Naive thymus-derived CD4-positive, alpha-beta T cell (primary cell): ENCODE measurements at regions not wholly inside any gene's neighbourhood (a gene's known extent, or its start where the extent isn't known, plus 50 kb on each side); places are given as distances from the start of the nearest gene placed in this dataset.
"Not testable (repeated sequence)": the region's sequence is repeated elsewhere in the genome, so short reads cannot be mapped to it uniquely, and the experiment has no call there.

Source experiments
- ATAC-seq: fragments of 150-1000 bp; cut with Tn5 transposase; 2 replicates; pipeline ENCODE4 v1.10.0; 2021; ENCODE audit warnings: mild to moderate bottlenecking, moderate library complexity
- CTCF ChIA-PET: fragments of 350-600 bp; sonication (Branson Sonifier 250); formaldehyde crosslinking; loops from one replicate; lab custom pipeline; 2021; ENCODE audit warnings: antibody characterized with exemption; lab: Charles Lee
- POLR2A ChIA-PET: fragments of 350-600 bp; sonication (Branson Sonifier 250); formaldehyde crosslinking; loops from one replicate; lab custom pipeline; 2021; ENCODE audit warnings: antibody characterized with exemption, inconsistent platforms; lab: Charles Lee
- DNase-seq, 9 donors: peaks; one replicate each; pipeline versions ENCODE4 v3.0.0 to v3.0.0-alpha.2; 2020 to 2022; ENCODE audit warnings: mixed read lengths in 1 of 9
- H3K27ac ChIP-seq: one replicate; pipeline ENCODE4 v1.7.0; 2013; ENCODE audit warnings: mild to moderate bottlenecking, low read depth, low read length, moderate library complexity
- H3K27me3 ChIP-seq, 2 donors: one replicate each; pipeline ENCODE4 v1.7.0; 2013; ENCODE audit warnings: low read length in 2 of 2, mild to moderate bottlenecking in 2 of 2, moderate library complexity in 2 of 2; ENCODE audit not compliant: control insufficient read depth in 2 of 2, insufficient read depth in 2 of 2
- H3K36me3 ChIP-seq, 3 experiments: 1 replicate in 2 of 3; 2 replicates in 1 of 3; pipeline ENCODE4 v1.7.0; 2013; ENCODE audit warnings: low read length in 3 of 3, mild to moderate bottlenecking in 3 of 3, moderate library complexity in 1 of 3; ENCODE audit not compliant: insufficient read depth in 3 of 3, control insufficient read depth in 2 of 3
- H3K4me1 ChIP-seq, 2 donors: one replicate each; pipeline ENCODE4 v1.7.0; 2013; ENCODE audit warnings: low read length in 2 of 2, mild to moderate bottlenecking in 2 of 2, moderate library complexity in 1 of 2; ENCODE audit not compliant: control insufficient read depth in 2 of 2, insufficient read depth in 2 of 2
- H3K4me3 ChIP-seq: 2 replicates; pipeline ENCODE4 v1.7.0; 2013; ENCODE audit warnings: mild to moderate bottlenecking, low read length
- H3K9me3 ChIP-seq, 3 experiments: 1 replicate in 2 of 3; 2 replicates in 1 of 3; pipeline ENCODE4 v1.7.0; 2013; ENCODE audit warnings: low read length in 3 of 3; ENCODE audit not compliant: control insufficient read depth in 2 of 3
- H3K27ac Mint-ChIP-seq, 9 donors: one replicate each; pipeline ENCODE4 v1.8.0; 2020 to 2022; ENCODE audit warnings: mixed read lengths in 9 of 9, mild to moderate bottlenecking in 8 of 9, moderate library complexity in 5 of 9, inconsistent platforms in 2 of 9
- H3K27me3 Mint-ChIP-seq, 5 donors: one replicate each; pipeline ENCODE4 v1.8.0; 2021 to 2022; ENCODE audit warnings: mixed read lengths in 5 of 5, mild to moderate bottlenecking in 1 of 5
- H3K36me3 Mint-ChIP-seq, 5 donors: one replicate each; pipeline ENCODE4 v1.8.0; 2020 to 2022; ENCODE audit warnings: mixed read lengths in 5 of 5, mild to moderate bottlenecking in 3 of 5, inconsistent platforms in 1 of 5
- H3K4me1 Mint-ChIP-seq, 7 donors: one replicate each; pipeline ENCODE4 v1.8.0; 2020 to 2022; ENCODE audit warnings: mixed read lengths in 7 of 7, mild to moderate bottlenecking in 3 of 7, inconsistent platforms in 1 of 7
- H3K4me3 Mint-ChIP-seq, 10 donors: one replicate each; pipeline ENCODE4 v1.8.0; 2020 to 2022; ENCODE audit warnings: mild to moderate bottlenecking in 10 of 10, mixed read lengths in 10 of 10, moderate library complexity in 6 of 10, inconsistent platforms in 2 of 10
- H3K9me3 Mint-ChIP-seq, 11 donors: one replicate each; pipeline ENCODE4 v1.8.0; 2020 to 2022; ENCODE audit warnings: mixed read lengths in 11 of 11, mild to moderate bottlenecking in 4 of 11, inconsistent platforms in 1 of 11, moderate library complexity in 1 of 11
- intact Hi-C, 2 donors: fragments of 100-400 bp; cut with micrococcal nuclease; formaldehyde crosslinking; loops; one replicate each; pipeline ENCODE4 v1.15.1; 2023

- H3K36me3 Mint-ChIP-seq = peaks cover 4 to 20% (median 14%) of the 10 kb centered on the region in 5 donors
- peaks cover 0 to 18% (median 0%) of the 10 kb centered on the region in 3 experiments for H3K9me3 ChIP-seq
- H3K4me3 Mint-ChIP-seq, H3K36me3 ChIP-seq, DNase-seq, ATAC-seq, intact Hi-C loops, H3K27me3 Mint-ChIP-seq, H3K27ac Mint-ChIP-seq, H3K27ac ChIP-seq, H3K4me1 ChIP-seq, H3K27me3 ChIP-seq, CTCF ChIA-PET, POLR2A ChIA-PET, H3K4me3 ChIP-seq: not testable (repeated sequence)
- peaks cover 0 to 11% (median 0%) of the 10 kb centered on the region in 7 donors for H3K4me1 Mint-ChIP-seq
- H3K9me3 Mint-ChIP-seq = peaks cover 20 to 67% (median 35%) of the 10 kb centered on the region in 11 donors
Observed at GRCh38 chr22:11051401-11052112, 4476.4 kb upstream of the OR11H1 start.

DNA sequence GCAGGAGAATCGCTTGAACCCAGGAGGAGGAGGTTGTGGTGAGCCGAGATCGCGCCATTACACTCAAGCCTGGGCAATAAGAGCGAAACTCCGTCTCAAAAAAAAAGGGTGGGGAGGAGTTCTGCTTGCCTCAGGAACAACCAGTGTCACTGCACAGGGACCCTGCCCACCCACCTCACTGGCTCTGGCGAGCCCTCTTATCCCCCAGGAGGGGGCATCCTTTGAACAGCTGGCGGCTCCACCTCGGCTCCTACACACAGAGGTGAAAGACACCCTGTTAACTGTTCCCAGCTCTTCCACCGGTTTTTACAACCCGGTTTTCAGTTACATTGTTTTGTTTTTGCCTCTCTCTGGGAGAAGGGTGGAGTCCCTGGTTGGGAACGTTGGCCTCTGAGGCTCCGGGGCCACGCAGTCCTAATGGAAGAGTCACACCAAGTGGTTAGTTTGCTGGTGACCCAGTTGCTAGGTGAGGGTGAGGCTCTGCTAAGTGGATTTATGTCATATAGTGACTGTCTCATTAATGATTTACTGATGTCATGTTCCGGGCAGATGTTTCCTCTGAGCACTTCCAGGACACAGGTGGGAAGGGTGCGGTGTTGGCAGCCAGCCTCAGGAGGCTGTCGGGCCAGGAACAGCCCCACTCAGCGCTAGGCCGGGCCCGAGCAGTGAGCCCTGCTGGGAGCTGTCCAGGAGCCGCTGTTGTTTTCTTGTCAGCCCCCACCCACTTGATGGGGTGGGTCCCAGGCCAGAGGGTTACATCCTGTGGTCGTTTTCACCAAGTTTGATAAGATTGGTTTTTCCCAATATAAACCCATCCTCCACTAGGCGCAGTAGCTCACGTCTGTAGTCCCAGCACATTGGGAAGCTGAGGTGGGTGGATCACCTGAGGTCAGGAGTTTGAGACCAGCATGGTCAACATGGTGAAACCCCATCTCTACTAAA lies 4474.3 kb upstream of the OR11H1 start:
- H3K27ac ChIP-seq, POLR2A ChIA-PET, H3K27me3 ChIP-seq, intact Hi-C loops, CTCF ChIA-PET, H3K27ac Mint-ChIP-seq, H3K36me3 ChIP-seq, H3K4me3 Mint-ChIP-seq, H3K4me1 ChIP-seq, DNase-seq, H3K27me3 Mint-ChIP-seq, H3K4me3 ChIP-seq, ATAC-seq: not testable (repeated sequence)
- Mint-ChIP-seq H3K4me1 (peaks cover 0 to 10% (median 0%) of the 10 kb centered on the region in 7 donors), H3K9me3 (peaks cover 16 to 74% (median 39%) of the 10 kb centered on the region in 11 donors), H3K36me3 (peaks cover 8 to 23% (median 14%) of the 10 kb centered on the region in 5 donors)
- peaks cover 0 to 30% (median 0%) of the 10 kb centered on the region in 3 experiments for H3K9me3 ChIP-seq

DNA sequence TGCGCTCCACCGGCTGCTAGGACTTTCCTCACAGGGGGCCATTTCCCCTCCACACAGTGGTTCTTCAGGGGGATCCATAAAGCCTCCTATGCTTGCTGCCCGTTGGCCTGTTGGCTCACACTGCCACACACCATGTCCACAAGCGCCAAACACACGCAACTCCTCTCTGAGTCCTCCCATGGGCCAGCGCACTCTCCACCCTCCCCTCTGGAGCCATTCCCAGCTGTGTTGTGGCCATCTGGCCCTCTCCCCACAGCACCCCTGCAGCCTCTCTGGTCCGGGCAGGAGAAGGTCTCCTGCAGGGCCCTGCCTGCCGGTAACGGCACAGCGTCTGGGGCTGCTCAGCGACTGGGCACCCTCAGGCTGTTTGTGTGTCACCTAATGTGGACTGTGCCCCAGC lies 4473.3 kb upstream of the OR11H1 start:
- H3K27ac Mint-ChIP-seq, H3K27ac ChIP-seq, H3K4me3 ChIP-seq, H3K4me1 ChIP-seq, DNase-seq, H3K36me3 ChIP-seq, H3K4me3 Mint-ChIP-seq, POLR2A ChIA-PET, H3K4me1 Mint-ChIP-seq, H3K27me3 ChIP-seq, intact Hi-C loops, CTCF ChIA-PET, H3K27me3 Mint-ChIP-seq: not testable (repeated sequence)
- H3K9me3 ChIP-seq = peaks cover 0 to 30% (median 0%) of the 10 kb centered on the region in 3 experiments
- Mint-ChIP-seq H3K36me3 (peaks cover 8 to 14% (median 10%) of the 10 kb centered on the region in 5 donors), H3K9me3 (peaks cover 11 to 72% (median 35%) of the 10 kb centered on the region in 11 donors)
- peak; percentile 8 for ATAC-seq

DNA sequence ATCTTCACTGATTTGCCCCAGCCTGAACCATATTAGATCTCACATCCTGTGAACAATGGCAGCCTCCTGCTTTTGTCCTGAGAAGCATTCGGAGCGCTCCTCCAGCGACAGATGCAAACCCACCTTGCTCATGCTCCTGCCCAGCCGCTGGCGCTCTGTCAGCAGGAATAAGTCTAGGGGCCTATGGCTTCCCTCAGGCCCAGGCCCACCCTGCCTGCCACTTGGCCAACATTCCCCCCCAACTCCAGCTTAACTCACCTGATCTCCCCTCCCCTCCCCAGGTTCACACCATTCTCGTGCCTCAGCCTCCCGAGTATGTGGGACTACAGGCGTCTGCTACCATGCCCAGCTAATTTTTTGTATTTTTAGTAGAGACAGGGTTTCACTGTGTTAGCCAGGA lies 4472.8 kb upstream of the OR11H1 start:
- CTCF ChIA-PET, intact Hi-C loops, H3K4me3 ChIP-seq, POLR2A ChIA-PET, H3K36me3 ChIP-seq, H3K27ac ChIP-seq, H3K4me1 Mint-ChIP-seq, H3K4me1 ChIP-seq, H3K4me3 Mint-ChIP-seq, H3K27me3 ChIP-seq, DNase-seq, H3K27ac Mint-ChIP-seq, H3K27me3 Mint-ChIP-seq: not testable (repeated sequence)
- peaks cover 0 to 30% (median 0%) of the 10 kb centered on the region in 3 experiments for H3K9me3 ChIP-seq
- H3K9me3 Mint-ChIP-seq = peaks cover 11 to 74% (median 35%) of the 10 kb centered on the region in 11 donors
- ATAC-seq = peak; percentile 7
- peaks cover 8 to 14% (median 10%) of the 10 kb centered on the region in 5 donors for H3K36me3 Mint-ChIP-seq

- H3K27me3 ChIP-seq, intact Hi-C loops, H3K36me3 ChIP-seq, H3K4me1 Mint-ChIP-seq, ATAC-seq, H3K4me1 ChIP-seq, H3K4me3 ChIP-seq, H3K27me3 Mint-ChIP-seq, H3K4me3 Mint-ChIP-seq, H3K27ac Mint-ChIP-seq, POLR2A ChIA-PET, H3K27ac ChIP-seq, DNase-seq, CTCF ChIA-PET: not testable (repeated sequence)
- H3K36me3 Mint-ChIP-seq = peaks cover 8 to 14% (median 10%) of the 10 kb centered on the region in 5 donors
- H3K9me3 ChIP-seq = peaks cover 0 to 30% (median 0%) of the 10 kb centered on the region in 3 experiments
- peaks cover 22 to 76% (median 45%) of the 10 kb centered on the region in 11 donors for H3K9me3 Mint-ChIP-seq
Observed at GRCh38 chr22:11057955-11058547, 4469.9 kb upstream of the OR11H1 start.

DNA sequence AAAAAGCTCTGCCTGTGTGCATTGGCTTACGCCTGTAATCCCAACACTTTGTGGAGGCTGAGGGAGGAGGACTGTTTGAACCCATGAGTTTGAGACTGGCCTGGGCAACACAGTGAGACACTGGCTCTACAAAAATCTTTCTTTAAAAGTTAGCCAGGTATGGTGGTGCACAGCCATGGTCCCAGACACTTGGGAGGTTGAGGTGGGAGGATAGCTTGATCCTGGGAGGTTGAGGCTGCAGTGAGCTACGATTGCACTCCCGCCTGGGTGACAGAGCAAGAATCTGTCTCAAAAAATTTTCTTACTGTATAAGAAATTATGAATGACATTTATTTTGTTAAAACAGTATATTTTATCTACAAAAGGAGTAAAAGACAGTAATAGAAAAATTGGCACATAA lies 4468.9 kb upstream of the OR11H1 start:
- peaks cover 7 to 11% (median 8%) of the 10 kb centered on the region in 5 donors for H3K36me3 Mint-ChIP-seq
- H3K4me1 Mint-ChIP-seq, ATAC-seq, H3K4me3 Mint-ChIP-seq, H3K4me3 ChIP-seq, H3K27ac ChIP-seq, H3K27me3 ChIP-seq, H3K27me3 Mint-ChIP-seq, CTCF ChIA-PET, intact Hi-C loops, POLR2A ChIA-PET, H3K27ac Mint-ChIP-seq, H3K4me1 ChIP-seq, H3K36me3 ChIP-seq, DNase-seq: not testable (repeated sequence)
- peaks cover 22 to 80% (median 50%) of the 10 kb centered on the region in 11 donors for H3K9me3 Mint-ChIP-seq
- peaks cover 0 to 30% (median 0%) of the 10 kb centered on the region in 3 experiments for H3K9me3 ChIP-seq
